ENCODE measurements at regions not wholly inside any gene's neighbourhood (a gene's known extent, or its start where the extent isn't known, plus 50 kb on each side); places are given as distances from the start of the nearest gene placed in this dataset.
A peak's percentile ranks its signal among the peaks of the same experiment; 100 is the strongest.

- TF ChIP-seq PRDM15 (CRISPR knock-in tag; IDR thresholded peaks at IDR 0.05) (no peak), CTCF (IDR thresholded peaks at IDR 0.05) (no peak), CREM (CRISPR knock-in tag; IDR thresholded peaks at IDR 0.05) (no peak), ZNF396 (CRISPR knock-in tag; IDR thresholded peaks at IDR 0.05; ENCODE audit: borderline replicate concordance) (peak; percentile 94), MYBL2 (CRISPR knock-in tag; IDR thresholded peaks at IDR 0.05) (no peak), GTF2I (CRISPR knock-in tag; conservative IDR thresholded peaks at IDR 0.05) (no peak), ZNF423 (CRISPR knock-in tag; IDR thresholded peaks at IDR 0.05) (peak; percentile 69), ERG (CRISPR knock-in tag; IDR thresholded peaks at IDR 0.05) (peak; percentile 76; the same call in 1 of the 2 replicates), AFF4 (CRISPR knock-in tag; IDR thresholded peaks at IDR 0.05; ENCODE audit: borderline replicate concordance) (no peak), FOXP4 (CRISPR knock-in tag; IDR thresholded peaks at IDR 0.05) (no peak), TP53 (CRISPR knock-in tag; IDR thresholded peaks at IDR 0.05) (no peak), ESRRA (CRISPR knock-in tag; IDR thresholded peaks at IDR 0.05; ENCODE audit: borderline replicate concordance) (no peak), CDX4 (CRISPR knock-in tag; IDR thresholded peaks at IDR 0.05; ENCODE audit: borderline replicate concordance) (no peak), NFATC4 (CRISPR knock-in tag; IDR thresholded peaks at IDR 0.05) (peak; percentile 49; the same call in 1 of the 2 replicates), ZNF219 (CRISPR knock-in tag; IDR thresholded peaks at IDR 0.05; ENCODE audit: borderline replicate concordance) (no peak), GRHL2 (CRISPR knock-in tag; IDR thresholded peaks at IDR 0.05; ENCODE audit: insufficient replicate concordance, severe bottlenecking) (no peak), FOXJ3 (CRISPR knock-in tag; IDR thresholded peaks at IDR 0.05; ENCODE audit: borderline replicate concordance) (no peak), ATF1 (CRISPR knock-in tag; IDR thresholded peaks at IDR 0.05) (no peak), ZNF425 (CRISPR knock-in tag; conservative IDR thresholded peaks at IDR 0.05) (0 out of 2 replicates have a peak, but pooled peaks have one; percentile 54), SMAD3 (CRISPR knock-in tag; IDR thresholded peaks at IDR 0.05; ENCODE audit: borderline replicate concordance) (no peak), PRRX2 (CRISPR knock-in tag; IDR thresholded peaks at IDR 0.05) (0 out of 2 replicates have a peak, but pooled peaks have one; percentile 74), USF1 (CRISPR knock-in tag; IDR thresholded peaks at IDR 0.05) (no peak)
Measured at GRCh38 chr16:50457979-50458491, 89.2 kb upstream of the BRD7 start (continued).

All from WTC11 (cell line).